ENCODE measurements at regions not wholly inside any gene's neighbourhood (a gene's known extent, or its start where the extent isn't known, plus 50 kb on each side); places are given as distances from the start of the nearest gene placed in this dataset.
"Not testable (repeated sequence)": the region's sequence is repeated elsewhere in the genome, so short reads cannot be mapped to it uniquely, and the experiment has no call there.

GRCh38 chr1:157437296-157437695, 115.0 kb downstream of the FCRL5 start:
- Histone ChIP-seq H3K4me1 (ENCODE audit: control insufficient read depth, insufficient read depth, low read length, poor library complexity, severe bottlenecking) (peaks cover 7% of the 10 kb centered on the region), H3K4me3 (ENCODE audit: extremely low read depth, insufficient read depth, low read length, poor library complexity, severe bottlenecking) (no peak overlapping the region), H3K9me3 (ENCODE audit: control insufficient read depth, low read length) (no peaks in the 10 kb centered on the region), H3K27ac (ENCODE audit: low read depth, low read length, severe bottlenecking) (no peak overlapping the region), H3K36me3 (ENCODE audit: control insufficient read depth, insufficient read depth, low read length) (no peaks in the 10 kb centered on the region)
- WGBS, 2 experiments (ENCODE audit: insufficient coverage in 2 of 2) = 94 to 97% methylated on average over 4 of the region's 4 CpGs

DNA sequence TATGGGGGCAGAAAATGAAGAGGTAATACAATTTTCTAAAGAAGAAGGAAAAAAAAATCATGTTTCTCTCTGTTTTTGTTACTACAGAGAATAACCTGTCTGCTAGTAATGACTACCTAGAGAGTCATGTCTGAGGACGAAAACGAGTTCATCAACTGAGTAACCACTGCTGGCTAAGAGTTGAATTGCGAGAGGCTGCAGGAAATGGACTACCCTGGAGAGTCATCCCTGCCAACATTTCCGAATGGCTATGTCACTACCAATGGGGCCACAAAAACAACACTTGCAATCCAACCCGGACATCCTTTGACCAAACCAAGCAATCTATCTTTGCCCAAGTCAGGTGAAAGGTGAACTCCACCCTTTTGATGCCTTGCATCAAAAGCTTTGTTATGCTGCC, 120.6 kb downstream of the FCRL5 start:
- WGBS, 2 experiments (ENCODE audit: insufficient coverage in 2 of 2) = 83 to 98% methylated on average over 4 to 5 of the region's 5 CpGs
- Histone ChIP-seq H3K4me1 (ENCODE audit: control insufficient read depth, insufficient read depth, low read length, poor library complexity, severe bottlenecking) (peaks cover 3% of the 10 kb centered on the region), H3K27ac (ENCODE audit: low read depth, low read length, severe bottlenecking) (no peak overlapping the region), H3K36me3 (ENCODE audit: control insufficient read depth, insufficient read depth, low read length) (no peaks in the 10 kb centered on the region), H3K9me3 (ENCODE audit: control insufficient read depth, low read length) (no peaks in the 10 kb centered on the region), H3K4me3 (ENCODE audit: extremely low read depth, insufficient read depth, low read length, poor library complexity, severe bottlenecking) (no peak overlapping the region)

DNA sequence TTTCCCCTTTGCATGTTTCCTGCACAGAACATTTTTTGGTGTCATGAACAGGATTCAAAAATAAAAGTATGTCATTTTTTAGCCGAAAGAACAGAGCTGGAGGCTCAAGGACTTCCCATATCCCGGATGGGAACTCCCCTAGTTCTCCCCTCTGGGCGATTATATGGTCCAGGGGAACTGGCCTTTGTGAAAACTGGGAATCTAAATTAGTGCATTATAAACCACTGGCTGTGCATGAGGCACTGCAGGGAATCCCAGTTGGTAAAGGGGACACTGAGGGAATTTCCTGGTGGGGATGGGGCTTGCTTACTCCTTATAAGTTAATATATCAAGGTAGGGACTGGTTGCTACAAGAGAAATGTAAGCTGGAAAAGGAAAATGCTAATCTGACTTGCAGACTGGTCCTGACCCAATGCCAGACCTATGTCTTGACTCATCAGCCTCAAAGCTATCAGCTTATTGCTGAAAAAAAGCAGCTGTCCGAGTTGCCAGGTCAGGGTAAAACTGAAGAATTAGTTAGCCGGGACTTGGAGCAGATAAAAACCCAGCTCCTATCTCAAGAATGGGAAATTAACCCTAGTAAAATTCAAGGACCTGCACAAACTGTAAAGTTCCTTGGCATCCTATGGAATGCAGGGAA, 122.6 kb downstream of the FCRL5 start:
- Histone ChIP-seq H3K36me3 (ENCODE audit: control insufficient read depth, insufficient read depth, low read length) (no peaks in the 10 kb centered on the region), H3K9me3 (ENCODE audit: control insufficient read depth, low read length) (no peaks in the 10 kb centered on the region), H3K4me1 (ENCODE audit: control insufficient read depth, insufficient read depth, low read length, poor library complexity, severe bottlenecking) (peaks cover 3% of the 10 kb centered on the region), H3K27ac (ENCODE audit: low read depth, low read length, severe bottlenecking) (peak overlapping the region; percentile 25), H3K4me3 (ENCODE audit: extremely low read depth, insufficient read depth, low read length, poor library complexity, severe bottlenecking) (no peak overlapping the region)
- 79 to 91% methylated on average over 3 to 4 of the region's 5 CpGs for WGBS, 2 experiments (ENCODE audit: insufficient coverage in 2 of 2)

GRCh38 chr1:157423764-157424163, 128.6 kb downstream of the FCRL5 start:
- not testable (repeated sequence) for H3K36me3 ChIP-seq (ENCODE audit: control insufficient read depth, insufficient read depth, low read length); H3K9me3 ChIP-seq (ENCODE audit: control insufficient read depth, low read length); H3K4me3 ChIP-seq (ENCODE audit: extremely low read depth, insufficient read depth, low read length, poor library complexity, severe bottlenecking); H3K4me1 ChIP-seq (ENCODE audit: control insufficient read depth, insufficient read depth, low read length, poor library complexity, severe bottlenecking); H3K27ac ChIP-seq (ENCODE audit: low read depth, low read length, severe bottlenecking)
- WGBS, 2 experiments (ENCODE audit: insufficient coverage in 2 of 2) = 100% methylated on average over 1 of the region's 1 CpG; no CpG with 5 or more reads in 1 of the 2 experiments

DNA sequence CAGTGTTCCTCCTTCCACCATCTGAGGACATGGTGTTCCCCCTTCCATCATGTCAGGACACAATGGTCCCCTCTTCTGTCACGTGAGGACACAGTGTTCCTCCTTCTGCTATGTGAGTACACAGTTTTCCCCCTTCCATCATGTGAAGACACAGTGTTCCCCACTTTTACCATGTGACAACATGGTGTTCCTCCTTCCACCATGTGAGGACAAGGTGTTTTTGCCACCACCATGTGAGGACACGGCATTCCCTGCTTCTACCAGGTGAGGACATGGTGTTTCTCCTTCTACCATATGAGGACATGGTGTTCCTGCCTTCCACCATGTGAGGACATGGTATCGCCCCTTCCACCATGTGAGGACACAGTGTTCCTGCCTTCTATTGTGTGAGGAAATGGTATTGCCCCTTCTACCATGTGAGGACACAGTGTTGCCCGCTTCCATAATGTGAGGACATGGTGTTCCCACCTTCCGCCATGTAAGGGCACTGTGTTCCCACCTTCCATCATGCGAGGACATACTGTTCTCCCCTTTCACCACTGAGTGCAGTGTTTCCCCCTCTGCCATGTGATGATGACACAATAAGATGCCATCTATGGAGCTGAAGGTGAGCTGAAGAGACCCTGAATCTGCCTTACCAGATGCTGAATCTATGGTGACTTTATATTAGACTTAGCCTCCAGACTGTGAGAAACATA, 132.3 kb downstream of the FCRL5 start:
- Histone ChIP-seq H3K9me3 (ENCODE audit: control insufficient read depth, low read length) (no peaks in the 10 kb centered on the region), H3K27ac (ENCODE audit: low read depth, low read length, severe bottlenecking) (no peak overlapping the region), H3K36me3 (ENCODE audit: control insufficient read depth, insufficient read depth, low read length) (no peaks in the 10 kb centered on the region), H3K4me1 (ENCODE audit: control insufficient read depth, insufficient read depth, low read length, poor library complexity, severe bottlenecking) (peaks cover 4% of the 10 kb centered on the region), H3K4me3 (ENCODE audit: extremely low read depth, insufficient read depth, low read length, poor library complexity, severe bottlenecking) (no peak overlapping the region)
- WGBS, 2 experiments (ENCODE audit: insufficient coverage in 2 of 2) = 88 to 92% methylated on average over 4 to 5 of the region's 6 CpGs

- peaks cover 4% of the 10 kb centered on the region for H3K4me1 ChIP-seq (ENCODE audit: control insufficient read depth, insufficient read depth, low read length, poor library complexity, severe bottlenecking)
- H3K9me3 ChIP-seq (ENCODE audit: control insufficient read depth, low read length) = no peaks in the 10 kb centered on the region
- WGBS, 2 experiments (ENCODE audit: insufficient coverage in 2 of 2) = 86 to 89% methylated on average over 3 of the region's 3 CpGs
- H3K27ac ChIP-seq (ENCODE audit: low read depth, low read length, severe bottlenecking) = no peak overlapping the region
- H3K36me3 ChIP-seq (ENCODE audit: control insufficient read depth, insufficient read depth, low read length) = no peaks in the 10 kb centered on the region
- no peak overlapping the region for H3K4me3 ChIP-seq (ENCODE audit: extremely low read depth, insufficient read depth, low read length, poor library complexity, severe bottlenecking)
These were observed 133.7 kb downstream of the FCRL5 start for GRCh38 chr1:157418659-157419058.

DNA sequence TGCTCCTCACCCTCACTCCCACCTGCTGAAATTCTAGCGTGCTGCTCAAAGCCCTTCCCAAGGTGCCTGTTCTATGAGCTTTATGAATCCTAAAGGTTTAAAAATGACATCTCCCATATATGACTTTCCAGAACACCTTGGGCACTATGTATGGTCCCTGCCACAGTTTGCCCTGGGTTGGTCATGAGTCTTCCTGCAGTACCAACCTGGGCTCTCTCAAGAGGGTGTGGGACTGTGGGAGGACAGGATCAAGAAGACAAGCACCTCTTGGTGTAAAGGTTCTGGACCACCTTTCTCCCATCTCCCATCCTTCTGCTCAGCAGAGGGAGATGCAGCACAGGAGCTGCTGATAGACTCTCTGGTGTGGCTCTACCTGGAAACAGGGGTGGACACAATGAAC, 134.1 kb downstream of the FCRL5 start:
- no peak overlapping the region for H3K27ac ChIP-seq (ENCODE audit: low read depth, low read length, severe bottlenecking)
- peaks cover 4% of the 10 kb centered on the region for H3K4me1 ChIP-seq (ENCODE audit: control insufficient read depth, insufficient read depth, low read length, poor library complexity, severe bottlenecking)
- no peak overlapping the region for H3K4me3 ChIP-seq (ENCODE audit: extremely low read depth, insufficient read depth, low read length, poor library complexity, severe bottlenecking)
- no peaks in the 10 kb centered on the region for H3K36me3 ChIP-seq (ENCODE audit: control insufficient read depth, insufficient read depth, low read length)
- no peaks in the 10 kb centered on the region for H3K9me3 ChIP-seq (ENCODE audit: control insufficient read depth, low read length)
- whole genome bisulfite sequencing, 2 experiments (ENCODE audit: insufficient coverage in 2 of 2) = 86% methylated on average over 1 of the region's 1 CpG; no CpG with 5 or more reads in 1 of the 2 experiments

GRCh38 chr1:157415661-157416060, 136.7 kb downstream of the FCRL5 start:
- H3K9me3 ChIP-seq (ENCODE audit: control insufficient read depth, low read length) = no peaks in the 10 kb centered on the region
- WGBS, 2 experiments (ENCODE audit: insufficient coverage in 2 of 2) = 82 to 88% methylated on average over 5 of the region's 5 CpGs
- H3K27ac ChIP-seq (ENCODE audit: low read depth, low read length, severe bottlenecking) = no peak overlapping the region
- no peak overlapping the region for H3K4me3 ChIP-seq (ENCODE audit: extremely low read depth, insufficient read depth, low read length, poor library complexity, severe bottlenecking)
- H3K4me1 ChIP-seq (ENCODE audit: control insufficient read depth, insufficient read depth, low read length, poor library complexity, severe bottlenecking) = peaks cover 4% of the 10 kb centered on the region
- H3K36me3 ChIP-seq (ENCODE audit: control insufficient read depth, insufficient read depth, low read length) = no peaks in the 10 kb centered on the region

- Histone ChIP-seq H3K4me1 (ENCODE audit: control insufficient read depth, insufficient read depth, low read length, poor library complexity, severe bottlenecking) (peaks cover 4% of the 10 kb centered on the region), H3K36me3 (ENCODE audit: control insufficient read depth, insufficient read depth, low read length) (no peaks in the 10 kb centered on the region), H3K9me3 (ENCODE audit: control insufficient read depth, low read length) (peaks cover 3% of the 10 kb centered on the region), H3K4me3 (ENCODE audit: extremely low read depth, insufficient read depth, low read length, poor library complexity, severe bottlenecking) (no peak overlapping the region), H3K27ac (ENCODE audit: low read depth, low read length, severe bottlenecking) (no peak overlapping the region)
- 90 to 100% methylated on average over 1 to 2 of the region's 2 CpGs for WGBS, 2 experiments (ENCODE audit: insufficient coverage in 2 of 2)
These were observed 140.0 kb downstream of the FCRL5 start for GRCh38 chr1:157412308-157412707.

DNA sequence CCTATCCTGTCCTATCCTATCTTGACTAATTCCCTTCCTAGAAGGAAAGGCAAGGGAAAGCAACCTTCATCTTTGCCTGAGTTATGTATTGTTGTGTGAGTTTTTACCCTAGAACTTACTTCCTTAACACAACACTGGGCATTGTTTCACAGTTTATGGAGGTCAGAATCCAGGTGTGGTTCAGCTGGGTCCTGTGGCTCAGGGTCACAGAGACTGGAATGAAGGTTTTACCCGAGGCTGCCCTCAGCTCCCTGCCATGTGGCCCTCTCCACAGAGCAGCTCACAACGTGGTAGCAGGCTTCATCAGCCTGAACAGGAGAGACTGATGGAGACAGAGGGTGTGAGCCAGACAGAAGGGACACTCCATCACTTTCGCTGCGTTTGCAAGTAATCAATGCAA, 140.5 kb downstream of the FCRL5 start:
- WGBS, 2 experiments (ENCODE audit: insufficient coverage in 2 of 2) = 75 to 91% methylated on average over 4 of the region's 4 CpGs
- Histone ChIP-seq H3K27ac (ENCODE audit: low read depth, low read length, severe bottlenecking) (no peak overlapping the region), H3K4me1 (ENCODE audit: control insufficient read depth, insufficient read depth, low read length, poor library complexity, severe bottlenecking) (peaks cover 4% of the 10 kb centered on the region), H3K36me3 (ENCODE audit: control insufficient read depth, insufficient read depth, low read length) (no peaks in the 10 kb centered on the region), H3K9me3 (ENCODE audit: control insufficient read depth, low read length) (peaks cover 3% of the 10 kb centered on the region), H3K4me3 (ENCODE audit: extremely low read depth, insufficient read depth, low read length, poor library complexity, severe bottlenecking) (no peak overlapping the region)

DNA sequence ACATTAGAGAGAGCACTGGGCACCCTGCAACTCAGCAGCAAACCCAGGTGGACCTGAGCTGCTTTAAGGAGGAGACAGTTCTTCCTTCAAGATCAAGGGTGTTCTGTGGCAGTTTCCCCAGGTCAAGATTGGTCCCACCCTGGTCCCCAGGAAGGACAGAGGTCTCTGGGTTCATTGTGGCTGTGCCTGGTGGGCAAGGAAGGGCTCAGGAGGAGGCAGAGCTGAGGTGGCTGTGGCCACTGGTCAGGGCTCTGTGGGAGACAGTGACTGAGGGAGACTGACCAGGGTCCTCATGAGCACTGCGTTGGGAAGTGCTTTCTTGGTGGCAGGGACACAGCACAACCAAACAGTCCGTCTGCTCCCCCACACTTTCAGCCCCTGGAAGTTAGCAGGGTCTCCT, 141.3 kb downstream of the FCRL5 start:
- WGBS, 2 experiments (ENCODE audit: insufficient coverage in 2 of 2) = 76 to 94% methylated on average over 2 of the region's 2 CpGs
- Histone ChIP-seq H3K9me3 (ENCODE audit: control insufficient read depth, low read length) (peaks cover 3% of the 10 kb centered on the region), H3K4me1 (ENCODE audit: control insufficient read depth, insufficient read depth, low read length, poor library complexity, severe bottlenecking) (peaks cover 4% of the 10 kb centered on the region), H3K36me3 (ENCODE audit: control insufficient read depth, insufficient read depth, low read length) (no peaks in the 10 kb centered on the region), H3K4me3 (ENCODE audit: extremely low read depth, insufficient read depth, low read length, poor library complexity, severe bottlenecking) (no peak overlapping the region), H3K27ac (ENCODE audit: low read depth, low read length, severe bottlenecking) (no peak overlapping the region)

Data from mesodermal cell (in vitro differentiated cells).